GM13976 (cell line): ENCODE measurements at regions not wholly inside any gene's neighbourhood (a gene's known extent, or its start where the extent isn't known, plus 50 kb on each side); places are given as distances from the start of the nearest gene placed in this dataset.

ENCODE experiments used
- DNase-seq: peaks from one replicate; pipeline ENCODE4 v3.0.0; 2012; ENCODE audit warnings: low spot score
- in situ Hi-C: fragments of 300-500 bp; cut with MboI; formaldehyde crosslinking; loops from one replicate; pipeline ENCODE4 v1.12.0; 2022; ENCODE audit warnings: low sequenced_read_pairs, mixed read lengths, inconsistent platforms; ENCODE audit not compliant: unreplicated experiment
- TF ChIP-seq, protein P1 (sequence below): IDR thresholded peaks from 2 replicates; pipeline ENCODE4 v1.5.1; 2012; ENCODE audit warnings: borderline replicate concordance, mild to moderate bottlenecking; ENCODE audit not compliant: insufficient read depth; ENCODE audit errors: extremely low read depth, missing control alignments, control extremely low read depth

DNA sequence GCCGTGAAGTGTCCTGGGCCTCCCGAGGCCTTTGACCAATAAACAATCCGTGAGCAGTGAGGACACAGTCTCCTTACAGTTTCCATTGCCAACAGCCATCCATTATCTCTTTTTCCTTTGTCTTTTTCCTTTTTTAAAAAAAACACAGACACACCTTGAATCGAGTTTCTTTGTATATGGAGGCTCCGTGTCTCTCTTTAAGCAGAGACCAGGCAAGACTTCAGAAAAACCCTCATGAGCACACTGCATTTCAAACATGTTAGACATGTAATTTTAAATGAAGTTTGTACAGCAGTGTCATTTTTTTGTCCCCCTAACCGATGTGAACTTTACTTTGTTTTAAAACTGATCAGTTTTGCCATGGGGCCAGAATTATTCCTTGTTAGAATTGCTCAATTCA, 111.1 kb downstream of the SPTSSA start:
- in situ Hi-C loops: no loop called here
- DNase-seq: no peak
- TF ChIP-seq, protein P1, sequence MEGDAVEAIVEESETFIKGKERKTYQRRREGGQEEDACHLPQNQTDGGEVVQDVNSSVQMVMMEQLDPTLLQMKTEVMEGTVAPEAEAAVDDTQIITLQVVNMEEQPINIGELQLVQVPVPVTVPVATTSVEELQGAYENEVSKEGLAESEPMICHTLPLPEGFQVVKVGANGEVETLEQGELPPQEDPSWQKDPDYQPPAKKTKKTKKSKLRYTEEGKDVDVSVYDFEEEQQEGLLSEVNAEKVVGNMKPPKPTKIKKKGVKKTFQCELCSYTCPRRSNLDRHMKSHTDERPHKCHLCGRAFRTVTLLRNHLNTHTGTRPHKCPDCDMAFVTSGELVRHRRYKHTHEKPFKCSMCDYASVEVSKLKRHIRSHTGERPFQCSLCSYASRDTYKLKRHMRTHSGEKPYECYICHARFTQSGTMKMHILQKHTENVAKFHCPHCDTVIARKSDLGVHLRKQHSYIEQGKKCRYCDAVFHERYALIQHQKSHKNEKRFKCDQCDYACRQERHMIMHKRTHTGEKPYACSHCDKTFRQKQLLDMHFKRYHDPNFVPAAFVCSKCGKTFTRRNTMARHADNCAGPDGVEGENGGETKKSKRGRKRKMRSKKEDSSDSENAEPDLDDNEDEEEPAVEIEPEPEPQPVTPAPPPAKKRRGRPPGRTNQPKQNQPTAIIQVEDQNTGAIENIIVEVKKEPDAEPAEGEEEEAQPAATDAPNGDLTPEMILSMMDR: no peak

DNA sequence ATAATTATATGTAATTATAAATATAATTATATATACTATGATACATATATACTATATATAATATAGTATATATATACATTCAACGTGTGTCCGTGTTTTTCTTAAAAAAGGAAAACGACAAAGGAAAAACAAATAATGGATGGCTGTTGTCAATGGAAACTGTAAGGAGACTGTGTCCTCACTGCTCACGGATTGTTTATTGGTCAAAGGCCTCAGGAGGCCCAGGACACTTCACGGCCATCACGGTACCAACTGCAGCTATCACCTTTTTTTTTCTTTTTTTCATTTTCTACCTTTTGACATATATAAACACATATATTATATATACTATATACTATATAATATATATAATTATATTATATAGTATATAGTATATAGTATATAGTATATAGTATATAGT, 113.4 kb downstream of the SPTSSA start:
- in situ Hi-C loops: no loop called here
- no peak for DNase-seq
- TF ChIP-seq, protein P1: no peak

DNA sequence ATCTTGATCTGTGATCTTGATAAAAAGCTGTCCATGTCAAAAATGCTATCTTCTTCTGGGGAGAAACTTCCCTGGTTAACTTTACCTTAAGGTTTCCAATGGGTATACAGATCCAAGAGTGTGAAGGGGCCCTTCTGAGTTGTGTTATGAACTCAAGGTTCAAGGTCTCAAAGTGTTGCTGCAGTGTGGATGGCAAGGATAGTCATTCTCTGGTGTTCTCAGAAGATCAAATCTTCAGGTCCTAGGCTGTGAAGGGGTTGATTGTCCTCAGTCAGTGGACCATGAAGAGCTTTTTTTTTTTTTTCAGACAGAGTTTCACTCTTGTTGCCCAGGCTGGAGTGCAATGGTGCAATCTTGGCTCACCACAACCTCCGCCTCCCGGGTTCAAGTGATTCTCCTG, 114.4 kb downstream of the SPTSSA start:
- TF ChIP-seq, protein P1: no peak
- no peak for DNase-seq
- in situ Hi-C loops: no loop called here

DNA sequence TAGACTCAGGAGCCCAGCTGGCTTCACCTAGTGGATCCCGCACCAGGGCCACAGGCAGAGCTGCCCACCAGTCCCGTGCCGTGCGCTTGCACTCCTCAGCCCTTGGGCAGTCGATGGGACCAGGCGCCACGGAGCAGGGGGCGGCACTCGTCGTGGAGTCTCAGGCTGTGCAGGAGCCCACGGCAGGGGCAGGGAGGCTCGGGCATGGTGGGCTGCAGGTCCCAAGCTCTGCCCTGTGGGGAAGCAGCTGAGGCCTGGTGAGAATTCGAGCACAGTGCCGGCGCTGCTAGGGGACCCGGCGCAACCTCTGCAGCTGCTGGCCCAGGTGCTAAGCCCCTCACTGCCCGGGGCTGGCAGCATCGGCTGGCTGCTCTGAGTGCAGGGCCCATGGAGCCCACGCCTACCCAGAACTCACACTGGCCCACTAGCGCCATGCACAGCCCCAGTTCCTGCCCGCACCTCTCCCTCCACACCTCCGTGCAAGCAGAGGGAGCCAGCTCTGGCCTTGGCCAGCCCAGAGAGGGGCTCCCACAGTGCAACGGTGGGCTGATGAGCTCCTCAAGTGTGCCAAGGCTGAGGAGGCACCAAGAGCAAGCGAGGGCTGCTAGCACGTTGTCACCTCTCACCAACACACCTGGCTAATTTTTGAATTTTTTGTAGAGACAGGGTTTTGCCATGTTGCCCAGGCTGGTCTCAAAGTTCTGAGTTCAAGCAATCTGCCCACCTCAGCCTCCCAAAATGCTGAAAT, 116.1 kb downstream of the SPTSSA start:
- TF ChIP-seq, protein P1: no peak
- no peak for DNase-seq
- in situ Hi-C loops: no loop called here

DNA sequence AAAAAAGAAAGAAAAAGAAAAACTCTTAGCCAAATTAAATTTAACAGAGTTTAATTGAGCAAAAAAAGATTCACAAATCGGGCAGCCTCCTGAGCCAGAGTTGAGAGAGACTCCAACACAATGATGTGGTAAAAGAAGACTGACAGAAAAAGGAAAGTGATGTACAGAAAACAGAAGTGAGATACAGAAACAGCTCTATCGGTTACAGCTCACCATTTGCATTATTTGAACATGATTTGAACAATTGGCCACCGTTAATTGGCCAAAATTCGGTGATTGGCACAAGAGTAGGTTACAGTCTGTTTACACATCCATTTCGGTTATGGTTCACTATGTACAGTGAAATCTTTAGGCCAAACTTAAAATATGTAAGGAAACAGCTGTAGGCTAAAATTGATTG, 117.7 kb downstream of the SPTSSA start:
- in situ Hi-C loops: no loop called here
- no peak for DNase-seq
- TF ChIP-seq, protein P1: no peak

DNA sequence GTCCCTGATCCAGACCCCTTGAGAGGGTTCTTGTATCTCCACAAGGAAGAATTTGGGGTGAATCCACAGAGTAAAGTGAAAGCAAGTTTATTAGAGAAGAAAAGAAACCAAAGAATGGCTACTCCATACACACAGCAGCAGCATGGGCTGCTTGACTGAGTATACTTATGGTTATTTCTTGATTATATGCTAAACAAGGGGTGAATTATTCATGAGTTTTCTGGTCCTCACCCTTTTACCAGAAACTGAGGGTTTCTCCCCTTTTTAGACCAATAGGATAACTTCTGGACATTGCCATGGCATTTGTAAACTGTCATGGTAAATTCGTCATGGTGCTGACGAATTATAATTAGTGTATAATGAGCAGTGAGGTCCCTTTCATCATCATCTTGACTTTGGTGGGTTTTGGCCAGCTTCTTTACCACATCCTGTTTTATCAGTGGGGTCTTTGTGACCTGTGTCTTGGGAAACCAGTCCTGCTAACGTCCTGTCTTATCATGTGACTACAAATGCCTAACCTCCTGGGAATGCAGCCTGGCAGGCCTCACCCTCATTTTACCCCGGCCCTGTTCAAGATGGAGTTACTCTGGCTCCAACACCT, 121.9 kb downstream of the SPTSSA start:
- DNase-seq: no peak
- in situ Hi-C loops: no loop called here
- TF ChIP-seq, protein P1: no peak
